Activated CD8-positive, alpha-beta memory T cell treated with anti-CD3 and anti-CD28 coated beads, Interleukin-2, amount 50 U/mL, for 4 hours (primary cell): ENCODE measurements at regions not wholly inside any gene's neighbourhood (a gene's known extent, or its start where the extent isn't known, plus 50 kb on each side); places are given as distances from the start of the nearest gene placed in this dataset.

Experiments used
- DNase-seq: peaks from one replicate; pipeline ENCODE4 v3.0.0-alpha.2; 2020

DNA sequence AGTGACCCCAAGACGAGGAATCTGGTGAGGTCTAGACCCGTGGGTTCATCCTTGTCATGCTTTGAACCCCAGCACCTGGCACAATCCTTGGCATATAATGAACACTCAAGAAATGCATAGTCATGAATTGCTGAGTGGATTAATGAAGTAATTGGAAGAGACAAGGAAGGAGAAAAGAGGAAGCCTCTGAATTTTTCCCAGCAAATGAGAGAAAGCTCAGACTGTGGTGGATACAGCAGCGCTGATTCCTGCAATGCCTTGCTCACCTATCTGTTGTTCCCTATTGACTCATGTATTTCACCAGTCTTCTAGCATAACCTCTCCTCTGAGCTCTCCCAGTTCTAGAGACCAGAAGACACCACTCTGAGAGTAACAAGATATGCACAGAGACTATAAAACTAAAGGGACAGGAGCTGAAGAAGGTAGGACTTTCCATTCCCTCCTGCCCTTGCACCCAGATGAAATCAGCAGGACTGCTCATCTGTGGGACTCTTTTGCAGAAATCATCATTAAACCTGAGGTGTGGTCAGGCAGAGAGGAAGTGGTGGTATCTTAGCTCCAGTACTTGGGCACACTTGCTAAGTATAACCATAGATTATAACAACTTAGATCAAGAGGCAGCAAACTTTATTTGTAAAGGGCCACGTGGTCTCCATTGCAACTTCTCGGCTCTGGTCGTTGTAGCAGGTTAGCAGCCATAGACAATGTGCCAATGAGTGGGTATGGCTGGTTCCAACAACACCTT is 102.8 kb downstream of the MAF start:
- DNase-seq: no peak

GRCh38 chr16:79493911-79494310 is 106.6 kb downstream of the MAF start:
- no peak for DNase-seq

DNA sequence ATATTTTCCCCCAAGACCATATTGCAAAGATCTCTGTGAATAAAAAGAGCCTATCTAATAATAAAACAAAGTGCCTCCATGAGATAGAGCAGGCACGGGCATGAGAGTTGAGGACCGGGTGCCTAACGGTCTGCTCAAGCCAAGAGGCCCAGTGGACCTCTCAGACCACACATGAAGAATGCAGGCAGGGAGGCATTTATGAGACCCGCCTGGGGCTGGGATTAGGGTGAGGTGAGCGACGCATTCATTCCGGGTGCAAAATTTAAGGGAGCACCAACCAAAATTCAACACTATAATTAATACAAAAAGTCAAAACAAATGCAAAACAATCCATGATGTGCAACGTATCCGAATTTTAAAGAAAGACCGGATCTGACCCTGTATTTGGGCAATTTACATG is 108.5 kb downstream of the MAF start:
- DNase-seq: no peak

GRCh38 chr16:79485020-79485419 is 115.5 kb downstream of the MAF start:
- no peak for DNase-seq

GRCh38 chr16:79484237-79484636 is 116.3 kb downstream of the MAF start:
- no peak for DNase-seq

GRCh38 chr16:79483336-79483735 is 117.2 kb downstream of the MAF start:
- no peak for DNase-seq

DNA sequence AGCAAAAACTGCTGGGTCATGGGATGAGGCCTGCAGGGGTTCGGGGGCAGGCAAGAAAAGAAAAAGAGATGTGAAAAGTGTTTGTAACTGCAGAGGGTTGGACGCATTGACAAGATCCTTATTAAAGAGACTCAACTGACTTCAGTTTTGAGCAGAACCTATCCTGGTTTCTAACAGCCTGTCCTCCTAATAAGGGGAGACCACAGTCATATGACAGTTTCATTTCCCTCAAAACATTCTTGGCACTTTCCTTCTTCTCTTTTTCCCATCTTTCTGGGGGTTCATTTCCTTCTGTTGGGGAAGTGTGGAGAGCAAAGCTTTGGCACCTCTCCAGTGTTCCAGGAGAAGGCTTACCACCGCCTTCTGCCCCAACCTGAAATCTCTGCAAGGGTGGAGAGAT is 118.5 kb downstream of the MAF start:
- DNase-seq: no peak

GRCh38 chr16:79480929-79481328 is 119.6 kb downstream of the MAF start:
- DNase-seq: no peak

GRCh38 chr16:79480056-79480455 is 120.5 kb downstream of the MAF start:
- DNase-seq: no peak

DNA sequence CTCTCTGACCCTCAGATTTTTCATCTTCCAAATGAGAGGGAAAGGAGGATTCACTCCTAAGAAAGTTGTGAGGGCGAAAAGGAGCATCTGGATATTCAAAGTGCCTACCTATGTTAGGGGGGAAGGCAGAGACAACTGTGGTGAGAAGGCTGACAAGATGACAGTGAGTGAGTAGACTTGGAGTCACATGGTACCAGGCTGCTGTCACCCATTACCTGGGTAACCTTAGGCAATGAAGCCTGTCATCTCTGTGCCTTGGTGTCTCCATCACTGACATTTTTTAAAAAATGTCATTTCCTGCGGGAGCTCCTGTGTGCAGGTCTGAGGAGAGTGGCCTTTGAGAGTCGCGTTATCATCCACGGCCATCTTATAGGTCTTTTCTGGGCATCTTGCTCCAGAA is 124.0 kb downstream of the MAF start:
- DNase-seq: no peak

GRCh38 chr16:79475841-79476240 is 124.7 kb downstream of the MAF start:
- DNase-seq: no peak

DNA sequence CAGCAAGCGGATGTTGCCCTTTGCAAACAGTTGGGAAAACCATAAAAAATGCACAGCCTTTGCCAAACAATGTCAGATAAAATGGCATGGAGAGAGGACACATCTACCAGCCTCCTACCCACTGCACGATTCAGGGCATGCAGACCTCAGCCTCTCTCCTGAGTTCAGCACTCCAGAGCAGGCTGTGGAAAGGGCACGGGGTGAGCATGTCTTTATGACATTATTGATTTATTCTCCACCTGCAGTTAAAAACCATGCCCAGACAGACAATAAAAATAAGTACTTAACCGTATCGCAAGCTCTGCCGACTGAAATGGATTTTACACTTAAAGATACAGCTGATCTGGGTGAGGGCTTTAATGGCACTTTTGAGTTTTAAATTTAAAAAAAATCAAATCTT is 127.1 kb downstream of the MAF start:
- DNase-seq: no peak

GRCh38 chr16:79472426-79472825 is 128.1 kb downstream of the MAF start:
- no peak for DNase-seq

DNA sequence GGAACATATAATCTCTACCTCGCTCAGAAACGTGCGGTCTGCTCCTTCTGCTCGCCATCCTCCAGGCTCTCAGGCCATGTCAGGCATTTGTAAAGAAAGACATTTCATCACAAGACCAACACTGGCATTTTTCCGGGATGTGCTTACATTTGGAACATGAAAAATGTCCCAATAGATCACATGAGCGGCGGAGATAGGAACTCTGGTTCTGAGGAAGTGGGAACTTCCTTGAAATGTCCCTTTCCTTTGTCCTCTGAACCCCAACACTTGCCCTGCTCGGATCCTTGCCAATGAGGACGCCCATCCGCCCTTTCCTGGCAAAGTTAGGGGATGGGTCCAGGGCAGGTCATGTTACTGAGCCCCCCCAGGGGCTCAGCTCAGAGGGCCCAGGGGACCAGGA is 130.5 kb downstream of the MAF start:
- DNase-seq: no peak

GRCh38 chr16:79468631-79469030 is 131.9 kb downstream of the MAF start:
- no peak for DNase-seq

GRCh38 chr16:79468121-79468552 is 132.4 kb downstream of the MAF start:
- no peak for DNase-seq

DNA sequence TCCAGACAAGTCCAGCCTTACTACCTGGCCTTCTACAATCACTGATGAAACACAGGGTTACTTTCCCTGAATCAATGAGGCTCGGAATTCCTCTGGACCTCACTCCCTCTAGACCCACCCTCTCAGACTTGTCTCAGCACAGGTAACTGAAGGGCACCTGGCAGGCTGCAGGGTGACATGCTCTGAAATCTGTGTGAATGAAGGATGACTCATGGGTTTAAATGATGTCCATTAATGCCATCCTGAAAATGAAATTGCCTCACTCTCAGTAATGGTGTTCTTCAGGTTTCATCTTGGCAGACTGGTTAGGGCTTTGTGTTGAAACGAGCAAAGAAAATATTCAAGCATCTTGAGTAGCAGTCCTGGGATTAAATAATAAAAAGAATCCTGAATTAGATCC is 134.4 kb downstream of the MAF start:
- no peak for DNase-seq

DNA sequence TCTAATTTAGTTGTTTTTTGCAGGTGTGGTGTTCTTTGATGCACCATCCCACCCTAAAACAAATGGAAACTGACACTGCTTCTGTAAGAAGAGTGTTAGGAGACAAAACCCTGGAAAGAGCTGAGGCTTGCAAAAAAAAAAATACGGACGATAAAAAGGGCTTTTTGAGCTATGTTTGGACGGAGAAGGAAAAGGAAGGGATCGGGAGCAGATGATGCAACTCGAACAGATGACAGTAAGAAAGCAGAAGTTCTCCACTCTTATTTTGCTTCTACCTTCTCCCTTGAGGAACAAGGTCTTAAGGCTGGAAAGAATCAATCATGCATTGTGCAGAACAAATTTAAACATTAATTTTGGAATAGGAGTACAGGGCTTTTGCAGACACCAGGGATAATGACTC is 136.7 kb downstream of the MAF start:
- DNase-seq: no peak

GRCh38 chr16:79456036-79456435 is 144.5 kb downstream of the MAF start:
- DNase-seq: no peak

DNA sequence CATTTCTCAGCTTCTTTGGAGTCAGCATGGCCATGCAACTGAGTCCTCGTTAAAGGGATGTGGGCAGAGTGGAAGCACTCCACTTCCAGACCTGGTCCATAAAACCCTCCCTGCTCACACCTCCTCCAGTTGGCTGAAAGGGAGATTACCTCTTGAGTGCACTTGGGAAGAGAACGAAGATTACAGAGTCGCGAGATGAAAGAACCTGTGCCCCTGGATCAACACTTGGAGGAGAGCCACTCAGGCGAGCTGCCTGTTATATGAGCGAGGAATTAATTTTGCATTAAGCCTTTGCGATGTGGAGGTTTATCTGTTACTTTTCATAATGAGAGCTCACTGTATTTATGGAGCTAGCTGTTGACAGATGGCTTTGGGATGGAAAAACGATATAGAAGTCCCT is 147.9 kb downstream of the MAF start:
- no peak for DNase-seq

GRCh38 chr16:79451196-79451816 is 149.2 kb downstream of the MAF start:
- DNase-seq: no peak

GRCh38 chr16:79449900-79450299 is 150.6 kb downstream of the MAF start:
- DNase-seq: no peak

DNA sequence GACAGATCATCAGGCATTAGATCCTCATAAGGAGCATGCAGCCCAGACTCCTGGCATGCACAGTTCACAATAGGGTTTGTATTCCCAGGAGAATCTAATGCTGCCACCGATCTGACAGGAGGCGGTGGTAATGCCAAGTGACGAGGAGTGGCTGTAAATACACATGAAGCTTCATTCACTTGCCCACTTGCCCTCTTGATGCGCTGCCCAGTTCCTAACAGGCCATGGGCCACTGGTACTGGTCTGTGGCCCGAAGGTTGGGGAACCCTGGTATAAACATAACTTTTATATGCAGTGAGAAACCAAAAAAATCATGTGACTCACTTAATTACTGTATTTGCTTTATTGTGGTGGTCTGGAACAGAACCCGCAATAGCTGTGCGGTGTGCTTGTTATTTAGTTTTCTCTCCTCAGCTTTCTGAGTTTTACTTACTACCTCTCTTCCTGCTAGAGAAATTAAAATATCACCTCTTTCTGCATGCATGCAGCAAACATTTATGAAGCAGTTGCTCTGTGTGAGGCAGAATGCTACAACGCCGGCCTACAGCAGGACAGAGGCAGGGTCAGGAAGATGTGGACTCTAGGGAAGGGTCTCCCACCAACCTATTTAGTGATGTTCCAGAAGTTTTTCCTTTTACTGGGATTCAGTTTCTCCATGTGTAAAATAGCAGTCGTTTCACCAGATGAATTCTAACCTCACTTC is 151.3 kb downstream of the MAF start:
- DNase-seq: no peak

DNA sequence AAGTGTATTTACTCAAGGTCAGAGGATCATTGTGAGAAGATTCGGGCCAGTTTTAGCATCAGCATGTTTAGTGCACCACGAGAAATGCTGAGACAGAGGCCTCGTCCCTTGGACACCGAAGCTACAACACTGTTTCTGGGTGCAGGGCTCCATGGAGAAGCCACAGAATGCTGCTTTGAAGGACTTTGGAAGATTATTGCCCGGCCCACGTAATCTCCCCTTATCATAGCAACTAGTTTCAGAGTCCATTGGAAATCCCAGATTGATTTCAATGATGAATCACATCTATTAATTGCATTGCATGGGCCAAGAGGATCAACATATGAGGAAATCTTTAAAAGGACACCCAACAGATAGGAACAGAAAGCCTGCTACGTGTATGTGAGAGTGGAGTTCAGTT is 156.0 kb downstream of the MAF start:
- no peak for DNase-seq
